Spleen (tissue), 11 donors: ENCODE measurements at regions not wholly inside any gene's neighbourhood (a gene's known extent, or its start where the extent isn't known, plus 50 kb on each side); places are given as distances from the start of the nearest gene placed in this dataset.

Source experiments
- DNase-seq: peaks from one replicate; pipeline ENCODE4 v3.0.0-alpha.2; 2020
- H3K27ac ChIP-seq, 8 donors: fragments of 200-600 bp; sonication (generic) in 7 of 8; 1 replicate in 4 of 8; 2 replicates in 4 of 8; pipeline versions ENCODE4 v1.5.0 to v1.8.0; 2016 to 2021; ENCODE audit warnings: inconsistent platforms in 4 of 8, mild to moderate bottlenecking in 4 of 8, moderate library complexity in 1 of 8
- H3K27me3 ChIP-seq, 7 donors: fragments of 200-600 bp; sonication (generic) in 6 of 7; replicated peaks in 1 of 7; 1 replicate in 4 of 7; 2 replicates in 3 of 7; pipeline versions ENCODE4 v1.5.0 to v1.8.0; 2016 to 2021; ENCODE audit warnings: inconsistent platforms in 3 of 7, mild to moderate bottlenecking in 1 of 7
- H3K36me3 ChIP-seq, 6 donors: fragments of 200-600 bp; sonication (generic) in 5 of 6; 1 replicate in 4 of 6; 2 replicates in 2 of 6; pipeline versions ENCODE4 v1.5.0 to v1.8.0; 2016 to 2021; ENCODE audit warnings: inconsistent platforms in 2 of 6
- H3K4me1 ChIP-seq, 6 donors: fragments of 200-600 bp; sonication (generic) in 5 of 6; 1 replicate in 3 of 6; 2 replicates in 3 of 6; pipeline versions ENCODE4 v1.5.0 to v1.8.0; 2016 to 2021; ENCODE audit warnings: inconsistent platforms in 3 of 6
- H3K4me3 ChIP-seq, 8 donors: fragments of 200-600 bp; sonication (generic) in 7 of 8; 1 replicate in 4 of 8; 2 replicates in 4 of 8; pipeline versions ENCODE4 v1.5.0 to v1.8.0; 2016 to 2021; ENCODE audit warnings: inconsistent platforms in 4 of 8, mild to moderate bottlenecking in 4 of 8, moderate library complexity in 2 of 8
- H3K9me3 ChIP-seq, 8 donors: fragments of 200-600 bp; sonication (generic) in 7 of 8; 1 replicate in 4 of 8; 2 replicates in 4 of 8; pipeline versions ENCODE4 v1.5.0 to v1.8.0; 2016 to 2021; ENCODE audit warnings: inconsistent platforms in 4 of 8
- POLR2A ChIP-seq, 3 donors: fragments of 450-650 bp; IDR thresholded peaks; one replicate each; pipeline ENCODE4 v1.5.1; 2017; ENCODE audit warnings: antibody characterized with exemption in 3 of 3, mild to moderate bottlenecking in 1 of 3
- POLR2AphosphoS5 ChIP-seq, 3 donors: sonication (generic); formaldehyde crosslinking; IDR thresholded peaks; one replicate each; pipeline ENCODE4 v1.5.1; 2017; ENCODE audit warnings: antibody characterized with exemption in 3 of 3
- WGBS, 5 donors: extraction: QIAGEN DNeasy Blood & Tissue Kit in 3 of 5; methylation state at CpG; one replicate each; pipeline versions ENCODE4 v1.1.5 to v1.1.7; 2013 to 2018; 5-methylcytosine and 5-hydroxymethylcytosine counted together
- intact Hi-C: fragments of 100-400 bp; cut with DNase I; formaldehyde crosslinking; loops from one replicate; pipeline ENCODE4 v1.15.0; 2023; ENCODE audit warnings: low total_unique reads
- TF ChIP-seq, protein P1 (sequence below), 11 experiments: fragments of 200-600 bp in 7 of 11; fragments of 450-650 bp in 4 of 11; sonication (generic) in 4 of 11; IDR thresholded peaks in 8 of 11; conservative IDR thresholded peaks in 3 of 11; 1 replicate in 7 of 11; 2 replicates in 4 of 11; pipeline versions ENCODE4 v1.4.0 to v1.8.0; 2016 to 2021; ENCODE audit warnings: antibody characterized with exemption in 11 of 11, inconsistent platforms in 4 of 11, mild to moderate bottlenecking in 1 of 11
- donor health status: healthy with polysubstance abuse.
- donor health status: DM: no; HTN: no; CAD: no; lungs with moderate emphysema.
- donor health status: DM: no; HTN: no; CAD: no.
- donor health status: Bipolar disorder and iron deficiency.
- donor health status: healthy.
- donor health status: DM: no; HTN: no; CAD: no.
- donor health status: DM: yes; HTN: yes; CAD: no.

DNA sequence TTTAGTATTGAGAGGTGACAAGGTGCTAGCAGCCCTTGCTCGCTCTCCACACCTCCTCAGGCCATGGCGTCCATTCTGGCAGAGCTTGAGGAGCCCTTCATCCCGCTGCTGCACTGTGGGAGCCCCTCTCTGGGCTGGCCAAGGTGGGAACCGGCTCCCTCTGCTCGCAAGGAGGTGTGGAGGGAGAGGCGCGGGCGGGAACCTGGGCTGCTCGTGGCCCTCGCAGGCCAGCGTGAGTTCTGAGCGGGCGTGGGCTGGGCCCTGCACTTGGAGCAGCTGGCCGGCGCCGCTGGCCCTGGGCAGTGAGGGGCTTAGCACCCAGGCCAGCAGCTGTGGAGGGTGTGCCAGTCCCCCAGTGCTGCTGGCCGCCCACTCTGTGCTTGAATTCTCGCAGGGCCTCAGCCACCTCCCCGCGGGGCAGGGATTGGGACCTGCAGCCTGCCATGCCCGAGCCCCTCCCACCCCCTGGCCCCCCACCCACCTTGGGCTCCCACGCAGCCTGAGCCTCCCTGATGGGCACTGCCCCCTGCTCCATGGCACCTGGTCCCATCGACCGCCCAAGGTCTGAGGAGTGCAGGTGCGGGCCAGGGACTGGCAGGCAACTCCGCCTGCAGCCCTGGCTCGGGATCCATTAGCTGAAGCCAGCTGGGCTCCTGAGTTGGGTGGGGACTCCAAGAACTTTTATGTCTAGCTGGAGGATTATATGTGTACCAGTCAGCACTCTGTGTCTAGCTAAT is 785.2 kb downstream of the DIPK2A start:
- peak; percentile 64 for DNase-seq
- H3K9me3 ChIP-seq = peaks cover 0 to 11% (median 0%) of the 10 kb centered on the region in 8 donors
- H3K36me3 ChIP-seq = no peaks in the 10 kb centered on the region
- no peaks in the 10 kb centered on the region for H3K4me1 ChIP-seq
- TF ChIP-seq POLR2A (IDR thresholded peaks at IDR 0.05) (no peak), POLR2AphosphoS5 (IDR thresholded peaks at IDR 0.05) (no peak)
- TF ChIP-seq, protein P1, sequence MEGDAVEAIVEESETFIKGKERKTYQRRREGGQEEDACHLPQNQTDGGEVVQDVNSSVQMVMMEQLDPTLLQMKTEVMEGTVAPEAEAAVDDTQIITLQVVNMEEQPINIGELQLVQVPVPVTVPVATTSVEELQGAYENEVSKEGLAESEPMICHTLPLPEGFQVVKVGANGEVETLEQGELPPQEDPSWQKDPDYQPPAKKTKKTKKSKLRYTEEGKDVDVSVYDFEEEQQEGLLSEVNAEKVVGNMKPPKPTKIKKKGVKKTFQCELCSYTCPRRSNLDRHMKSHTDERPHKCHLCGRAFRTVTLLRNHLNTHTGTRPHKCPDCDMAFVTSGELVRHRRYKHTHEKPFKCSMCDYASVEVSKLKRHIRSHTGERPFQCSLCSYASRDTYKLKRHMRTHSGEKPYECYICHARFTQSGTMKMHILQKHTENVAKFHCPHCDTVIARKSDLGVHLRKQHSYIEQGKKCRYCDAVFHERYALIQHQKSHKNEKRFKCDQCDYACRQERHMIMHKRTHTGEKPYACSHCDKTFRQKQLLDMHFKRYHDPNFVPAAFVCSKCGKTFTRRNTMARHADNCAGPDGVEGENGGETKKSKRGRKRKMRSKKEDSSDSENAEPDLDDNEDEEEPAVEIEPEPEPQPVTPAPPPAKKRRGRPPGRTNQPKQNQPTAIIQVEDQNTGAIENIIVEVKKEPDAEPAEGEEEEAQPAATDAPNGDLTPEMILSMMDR (IDR thresholded peaks at IDR 0.05 in 8 of 11, conservative IDR thresholded peaks at IDR 0.05 in 3 of 11) = no peak
- intact Hi-C loops = no loop called here
- H3K4me3 ChIP-seq = no peak overlapping the region
- H3K27ac ChIP-seq = no peak overlapping the region
- no peaks in the 10 kb centered on the region for H3K27me3 ChIP-seq
- 91 to 96% (median 93%) methylated on average over 12 to 27 of the region's 27 CpGs for WGBS, 5 donors

GRCh38 chr3:144760831-144761230 is 789.2 kb downstream of the DIPK2A start:
- Histone ChIP-seq H3K27ac (no peak overlapping the region), H3K9me3 (peaks cover 0 to 11% (median 0%) of the 10 kb centered on the region in 8 donors), H3K4me3 (no peak overlapping the region), H3K36me3 (no peaks in the 10 kb centered on the region), H3K27me3 (no peaks in the 10 kb centered on the region), H3K4me1 (no peaks in the 10 kb centered on the region)
- DNase-seq = no peak
- no peak for TF ChIP-seq POLR2A (IDR thresholded peaks at IDR 0.05)
- TF ChIP-seq POLR2AphosphoS5 (IDR thresholded peaks at IDR 0.05) = no peak
- TF ChIP-seq, protein P1 (IDR thresholded peaks at IDR 0.05 in 8 of 11, conservative IDR thresholded peaks at IDR 0.05 in 3 of 11) = no peak
- intact Hi-C loops = no loop called here
- 53 to 70% (median 63%) methylated on average over 2 of the region's 2 CpGs for WGBS, 5 donors

- Histone ChIP-seq H3K9me3 (peaks cover 0 to 5% (median 0%) of the 10 kb centered on the region in 8 donors), H3K27me3 (no peaks in the 10 kb centered on the region), H3K4me1 (no peaks in the 10 kb centered on the region), H3K27ac (no peak overlapping the region), H3K4me3 (no peak overlapping the region), H3K36me3 (no peaks in the 10 kb centered on the region)
- no peak for DNase-seq
- TF ChIP-seq, protein P1 (IDR thresholded peaks at IDR 0.05 in 8 of 11, conservative IDR thresholded peaks at IDR 0.05 in 3 of 11) = no peak
- no peak for TF ChIP-seq POLR2AphosphoS5 (IDR thresholded peaks at IDR 0.05)
- TF ChIP-seq POLR2A (IDR thresholded peaks at IDR 0.05) = no peak
- WGBS, 5 donors = 94 to 98% (median 96%) methylated on average over 1 of the region's 1 CpG
- intact Hi-C loops = no loop called here
Measured at GRCh38 chr3:144762091-144762490, 790.5 kb downstream of the DIPK2A start.

- DNase-seq = no peak
- intact Hi-C loops = no loop called here
- Histone ChIP-seq H3K27ac (no peak overlapping the region), H3K9me3 (no peaks in the 10 kb centered on the region), H3K36me3 (no peaks in the 10 kb centered on the region), H3K4me1 (no peaks in the 10 kb centered on the region), H3K27me3 (no peaks in the 10 kb centered on the region), H3K4me3 (no peak overlapping the region)
- WGBS, 5 donors = 69 to 79% (median 73%) methylated on average over 3 of the region's 3 CpGs
- TF ChIP-seq, protein P1 (IDR thresholded peaks at IDR 0.05 in 8 of 11, conservative IDR thresholded peaks at IDR 0.05 in 3 of 11) = no peak
- TF ChIP-seq POLR2AphosphoS5 (IDR thresholded peaks at IDR 0.05) = no peak
- no peak for TF ChIP-seq POLR2A (IDR thresholded peaks at IDR 0.05)
Measured at GRCh38 chr3:144763878-144764454, 792.3 kb downstream of the DIPK2A start.
